ENCODE measurements at regions not wholly inside any gene's neighbourhood (a gene's known extent, or its start where the extent isn't known, plus 50 kb on each side); places are given as distances from the start of the nearest gene placed in this dataset.

DNA sequence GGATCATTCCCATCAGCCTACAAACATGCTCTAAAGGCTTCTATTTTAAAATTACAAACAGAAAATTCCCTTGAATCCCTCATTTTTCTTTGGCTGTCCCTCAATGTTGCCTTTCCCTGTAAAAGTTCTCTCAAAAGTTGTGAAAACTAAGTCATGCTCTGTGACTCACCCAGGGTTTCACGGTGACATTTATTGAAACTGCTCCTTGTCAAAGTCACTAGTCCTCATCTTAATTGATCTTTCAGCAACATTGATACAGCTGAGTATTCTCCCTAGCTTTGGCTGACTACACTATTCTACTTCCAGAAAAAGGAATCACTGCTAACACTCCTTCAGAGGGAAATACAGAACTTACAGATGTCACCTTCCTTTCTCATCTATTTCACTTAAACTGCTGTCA, 65.7 kb downstream of the ASCL4 start:
- TF ChIP-seq, protein P1, sequence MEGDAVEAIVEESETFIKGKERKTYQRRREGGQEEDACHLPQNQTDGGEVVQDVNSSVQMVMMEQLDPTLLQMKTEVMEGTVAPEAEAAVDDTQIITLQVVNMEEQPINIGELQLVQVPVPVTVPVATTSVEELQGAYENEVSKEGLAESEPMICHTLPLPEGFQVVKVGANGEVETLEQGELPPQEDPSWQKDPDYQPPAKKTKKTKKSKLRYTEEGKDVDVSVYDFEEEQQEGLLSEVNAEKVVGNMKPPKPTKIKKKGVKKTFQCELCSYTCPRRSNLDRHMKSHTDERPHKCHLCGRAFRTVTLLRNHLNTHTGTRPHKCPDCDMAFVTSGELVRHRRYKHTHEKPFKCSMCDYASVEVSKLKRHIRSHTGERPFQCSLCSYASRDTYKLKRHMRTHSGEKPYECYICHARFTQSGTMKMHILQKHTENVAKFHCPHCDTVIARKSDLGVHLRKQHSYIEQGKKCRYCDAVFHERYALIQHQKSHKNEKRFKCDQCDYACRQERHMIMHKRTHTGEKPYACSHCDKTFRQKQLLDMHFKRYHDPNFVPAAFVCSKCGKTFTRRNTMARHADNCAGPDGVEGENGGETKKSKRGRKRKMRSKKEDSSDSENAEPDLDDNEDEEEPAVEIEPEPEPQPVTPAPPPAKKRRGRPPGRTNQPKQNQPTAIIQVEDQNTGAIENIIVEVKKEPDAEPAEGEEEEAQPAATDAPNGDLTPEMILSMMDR (conservative IDR thresholded peaks at IDR 0.05), result no peak
- Histone ChIP-seq H3K36me3 (ENCODE audit: control insufficient read depth, insufficient read depth, low read length) (no peaks in the 10 kb centered on the region), H3K4me1 (ENCODE audit: control insufficient read depth, insufficient read depth, low read length) (no peaks in the 10 kb centered on the region), H3K9me3 (ENCODE audit: control insufficient read depth, low read length) (no peaks in the 10 kb centered on the region), H3K4me3 (ENCODE audit: low read length) (no peak overlapping the region), H3K27me3 (ENCODE audit: control insufficient read depth, insufficient read depth, low read length, poor library complexity, severe bottlenecking) (peaks cover 95% of the 10 kb centered on the region), H3K27ac (ENCODE audit: low read depth, low read length) (no peak overlapping the region), H3K9ac (ENCODE audit: extremely low read depth, low read length, poor library complexity, severe bottlenecking) (no peak overlapping the region)
- H3K27me3 Mint-ChIP-seq (ENCODE audit: insufficient read depth), result peaks cover 68% of the 10 kb centered on the region
- no peak overlapping the region for H3K4me3 Mint-ChIP-seq
- WGBS, 2 experiments (ENCODE audit: insufficient coverage in 1 of 2, insufficient read length in 1 of 2), result 18 to 66% methylated on average over 1 of the region's 1 CpG
- H3K9me3 Mint-ChIP-seq, result no peaks in the 10 kb centered on the region
- H3K4me1 Mint-ChIP-seq, result peaks cover 8% of the 10 kb centered on the region
- DNase-seq, result no peak
- H3K36me3 Mint-ChIP-seq (ENCODE audit: low read depth), result no peaks in the 10 kb centered on the region
- no peak overlapping the region for H3K27ac Mint-ChIP-seq

DNA sequence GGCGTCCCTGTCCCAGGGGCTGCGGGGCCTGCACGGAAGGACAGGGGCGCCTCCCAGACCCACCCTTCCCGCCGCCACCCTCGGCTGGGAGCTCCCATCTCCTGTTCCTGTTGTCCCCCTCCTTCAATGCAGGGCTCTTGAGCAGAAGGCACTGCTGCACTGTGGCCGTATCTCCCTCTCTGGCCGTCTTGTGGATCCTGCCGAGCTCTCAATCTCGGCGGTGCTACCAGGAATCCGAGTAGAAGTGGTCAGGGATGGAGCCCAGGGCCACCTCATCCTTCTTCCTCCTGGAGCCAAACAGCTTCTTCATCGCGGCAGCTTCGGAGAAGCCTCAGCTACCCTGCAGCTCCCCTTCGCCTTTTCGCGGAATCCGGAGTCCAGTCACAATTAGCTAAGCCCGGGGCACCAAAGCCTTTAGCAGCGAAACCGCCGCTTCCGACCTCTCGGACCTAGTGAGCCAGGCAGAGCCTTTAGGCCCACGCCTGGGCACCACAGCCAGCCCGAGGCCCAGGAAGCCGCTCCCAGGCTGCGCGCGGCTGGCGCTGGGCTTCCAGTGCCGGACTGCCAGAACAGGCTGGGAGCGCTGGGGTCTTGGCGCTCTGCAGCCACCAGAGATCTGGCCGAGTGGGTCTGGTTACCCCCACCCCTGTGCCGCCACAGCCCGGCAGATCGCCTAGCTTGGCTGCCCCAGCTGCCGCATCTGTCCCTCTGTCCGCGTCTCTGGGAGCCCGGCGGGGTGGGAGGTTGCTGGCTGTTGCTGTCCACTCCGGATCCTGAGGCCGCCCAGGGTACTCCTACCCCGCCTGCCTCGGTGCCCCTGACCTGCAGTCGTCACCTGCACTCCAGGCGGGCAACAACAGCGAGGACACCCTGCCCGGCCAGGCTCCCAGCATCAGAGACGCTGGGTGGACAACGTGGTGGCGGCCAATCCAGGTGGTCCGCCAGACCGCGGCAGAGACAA, 69.1 kb downstream of the ASCL4 start:
- no peak overlapping the region for H3K27ac ChIP-seq (ENCODE audit: low read depth, low read length)
- H3K9me3 Mint-ChIP-seq, result peaks cover 3% of the 10 kb centered on the region
- H3K36me3 ChIP-seq (ENCODE audit: control insufficient read depth, insufficient read depth, low read length), result no peaks in the 10 kb centered on the region
- WGBS, 2 experiments (ENCODE audit: insufficient coverage in 1 of 2, insufficient read length in 1 of 2), result 3 to 4% methylated on average over 26 to 59 of the region's 59 CpGs
- H3K4me3 ChIP-seq (ENCODE audit: low read length), result peak overlapping the region; percentile 72
- H3K9ac ChIP-seq (ENCODE audit: extremely low read depth, low read length, poor library complexity, severe bottlenecking), result no peak overlapping the region
- no peaks in the 10 kb centered on the region for H3K36me3 Mint-ChIP-seq (ENCODE audit: low read depth)
- peak; percentile 91 for DNase-seq
- no peak overlapping the region for H3K27ac Mint-ChIP-seq
- H3K4me3 Mint-ChIP-seq, result peak overlapping the region; percentile 51
- TF ChIP-seq, protein P1 (conservative IDR thresholded peaks at IDR 0.05), result no peak
- peaks cover 3% of the 10 kb centered on the region for H3K4me1 Mint-ChIP-seq
- H3K27me3 ChIP-seq (ENCODE audit: control insufficient read depth, insufficient read depth, low read length, poor library complexity, severe bottlenecking), result peaks cover 95% of the 10 kb centered on the region
- H3K4me1 ChIP-seq (ENCODE audit: control insufficient read depth, insufficient read depth, low read length), result no peaks in the 10 kb centered on the region
- peaks cover 86% of the 10 kb centered on the region for H3K27me3 Mint-ChIP-seq (ENCODE audit: insufficient read depth)
- no peaks in the 10 kb centered on the region for H3K9me3 ChIP-seq (ENCODE audit: control insufficient read depth, low read length)

DNA sequence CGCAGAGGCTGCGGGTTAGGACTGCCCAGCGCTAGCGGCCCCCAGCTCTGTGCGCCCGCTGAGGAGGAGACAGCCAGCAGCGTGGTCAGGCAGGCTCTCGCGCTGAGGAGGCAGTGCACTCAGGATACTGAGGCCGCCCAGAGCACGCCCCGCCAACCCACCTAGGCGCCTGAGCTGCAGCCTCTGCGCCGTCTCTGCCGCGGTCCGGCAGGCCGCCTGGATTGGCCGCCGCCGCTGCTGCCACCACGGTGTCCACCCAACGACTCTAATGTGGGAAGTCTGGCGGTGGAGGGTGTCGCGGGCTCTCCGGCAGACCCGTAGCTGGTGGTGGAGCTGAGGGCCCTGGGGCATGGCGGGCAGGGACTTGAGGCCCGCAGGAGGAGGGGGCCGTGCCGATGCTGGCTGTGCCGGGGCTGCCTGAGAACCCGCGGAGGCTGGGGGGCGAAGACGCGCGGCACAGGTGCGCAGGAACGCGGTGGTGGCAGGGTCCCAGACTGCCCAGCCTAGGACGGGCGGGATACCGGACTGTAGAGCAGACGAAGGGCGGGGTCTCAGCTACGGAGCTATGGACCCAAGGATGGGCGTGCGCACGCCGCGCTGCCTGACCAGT, 69.9 kb downstream of the ASCL4 start:
- peak overlapping the region; percentile 51 for H3K4me3 Mint-ChIP-seq
- DNase-seq, result peak; percentile 88
- Histone ChIP-seq H3K9ac (ENCODE audit: extremely low read depth, low read length, poor library complexity, severe bottlenecking) (no peak overlapping the region), H3K27ac (ENCODE audit: low read depth, low read length) (no peak overlapping the region), H3K4me3 (ENCODE audit: low read length) (peak overlapping the region; percentile 72), H3K36me3 (ENCODE audit: control insufficient read depth, insufficient read depth, low read length) (no peaks in the 10 kb centered on the region), H3K9me3 (ENCODE audit: control insufficient read depth, low read length) (no peaks in the 10 kb centered on the region), H3K4me1 (ENCODE audit: control insufficient read depth, insufficient read depth, low read length) (no peaks in the 10 kb centered on the region), H3K27me3 (ENCODE audit: control insufficient read depth, insufficient read depth, low read length, poor library complexity, severe bottlenecking) (peaks cover 95% of the 10 kb centered on the region)
- H3K4me1 Mint-ChIP-seq, result peaks cover 3% of the 10 kb centered on the region
- TF ChIP-seq, protein P1 (conservative IDR thresholded peaks at IDR 0.05), result no peak
- no peaks in the 10 kb centered on the region for H3K36me3 Mint-ChIP-seq (ENCODE audit: low read depth)
- WGBS, 2 experiments (ENCODE audit: insufficient coverage in 1 of 2, insufficient read length in 1 of 2), result 5 to 8% methylated on average over 13 to 54 of the region's 54 CpGs
- H3K27ac Mint-ChIP-seq, result no peak overlapping the region
- H3K9me3 Mint-ChIP-seq, result peaks cover 3% of the 10 kb centered on the region
- peaks cover 88% of the 10 kb centered on the region for H3K27me3 Mint-ChIP-seq (ENCODE audit: insufficient read depth)
